ENCODE measurements at regions not wholly inside any gene's neighbourhood (a gene's known extent, or its start where the extent isn't known, plus 50 kb on each side); places are given as distances from the start of the nearest gene placed in this dataset.

GRCh38 chr16:87171723-87172122 lies 145.5 kb downstream of the C16orf95 start:
- BruUV-seq (replicated peaks), result no TSS peak
- CTCF ChIA-PET (ENCODE audit: unreplicated experiment), result no interaction called here

GRCh38 chr16:87172632-87173031 lies 144.6 kb downstream of the C16orf95 start:
- BruUV-seq (replicated peaks), result no TSS peak
- POLR2A ChIA-PET, result no interaction called here
- intact Hi-C loops (cut with micrococcal nuclease; ENCODE audit: unreplicated experiment), result no loop called here
- H4K20me1 ChIP-seq (ENCODE audit: insufficient read depth, low read length), result no peaks in the 10 kb centered on the region
- CTCF ChIA-PET (ENCODE audit: unreplicated experiment), result no interaction called here
- DNase-seq (ENCODE audit: low spot score), result no peak
- no peak overlapping the region for H3K27ac ChIP-seq (ENCODE audit: low read depth, low read length, poor library complexity, severe bottlenecking)
- no peak overlapping the region for H3K4me3 ChIP-seq (ENCODE audit: low read depth, low read length, poor library complexity, severe bottlenecking)
- no peaks in the 10 kb centered on the region for H3K4me1 ChIP-seq (ENCODE audit: insufficient read depth, low read length, poor library complexity, severe bottlenecking)
- H3K79me2 ChIP-seq (ENCODE audit: insufficient read depth, low read depth, low read length), result no peaks in the 10 kb centered on the region
- H3K36me3 ChIP-seq (ENCODE audit: insufficient read depth, low read length), result no peaks in the 10 kb centered on the region
- no peaks in the 10 kb centered on the region for H3K9me2 ChIP-seq (ENCODE audit: insufficient read depth, low read length)
- H2AFZ ChIP-seq (ENCODE audit: low read length), result no peak overlapping the region
- no peaks in the 10 kb centered on the region for H3K9me3 ChIP-seq (ENCODE audit: low read length)
- no peak for TF ChIP-seq CTCF (conservative IDR thresholded peaks at IDR 0.05; ENCODE audit: low read length)
- TF ChIP-seq EZH2phosphoT487 (IDR thresholded peaks at IDR 0.05; ENCODE audit: borderline replicate concordance, low read depth, low read length), result no peak
- no peak overlapping the region for H3K4me2 ChIP-seq (ENCODE audit: low read length)

More at GRCh38 chr16:87171723-87172122, 145.5 kb downstream of the C16orf95 start:
- no peak for DNase-seq (ENCODE audit: low spot score)
- Histone ChIP-seq H4K20me1 (ENCODE audit: insufficient read depth, low read length) (no peaks in the 10 kb centered on the region), H3K27ac (ENCODE audit: low read depth, low read length, poor library complexity, severe bottlenecking) (no peak overlapping the region), H3K9me3 (ENCODE audit: low read length) (no peaks in the 10 kb centered on the region), H2AFZ (ENCODE audit: low read length) (no peak overlapping the region), H3K4me1 (ENCODE audit: insufficient read depth, low read length, poor library complexity, severe bottlenecking) (no peaks in the 10 kb centered on the region), H3K36me3 (ENCODE audit: insufficient read depth, low read length) (no peaks in the 10 kb centered on the region), H3K4me3 (ENCODE audit: low read depth, low read length, poor library complexity, severe bottlenecking) (no peak overlapping the region), H3K4me2 (ENCODE audit: low read length) (no peak overlapping the region), H3K9me2 (ENCODE audit: insufficient read depth, low read length) (no peaks in the 10 kb centered on the region), H3K79me2 (ENCODE audit: insufficient read depth, low read depth, low read length) (no peaks in the 10 kb centered on the region)
- POLR2A ChIA-PET, result no interaction called here
- intact Hi-C loops (cut with micrococcal nuclease; ENCODE audit: unreplicated experiment), result no loop called here
- TF ChIP-seq EZH2phosphoT487 (IDR thresholded peaks at IDR 0.05; ENCODE audit: borderline replicate concordance, low read depth, low read length), result no peak
- no peak for TF ChIP-seq CTCF (conservative IDR thresholded peaks at IDR 0.05; ENCODE audit: low read length)

GRCh38 chr16:87173294-87173893 lies 143.8 kb downstream of the C16orf95 start:
- no peaks in the 10 kb centered on the region for H3K9me2 ChIP-seq (ENCODE audit: insufficient read depth, low read length)
- no peak for TF ChIP-seq EZH2phosphoT487 (IDR thresholded peaks at IDR 0.05; ENCODE audit: borderline replicate concordance, low read depth, low read length)
- no peak for TF ChIP-seq CTCF (conservative IDR thresholded peaks at IDR 0.05; ENCODE audit: low read length)
- H4K20me1 ChIP-seq (ENCODE audit: insufficient read depth, low read length), result no peaks in the 10 kb centered on the region
- ChIA-PET CTCF (ENCODE audit: unreplicated experiment) (no interaction called here), POLR2A (no interaction called here)
- no peaks in the 10 kb centered on the region for H3K36me3 ChIP-seq (ENCODE audit: insufficient read depth, low read length)
- no peaks in the 10 kb centered on the region for H3K4me1 ChIP-seq (ENCODE audit: insufficient read depth, low read length, poor library complexity, severe bottlenecking)
- DNase-seq (ENCODE audit: low spot score), result no peak
- H3K4me2 ChIP-seq (ENCODE audit: low read length), result no peak overlapping the region
- BruUV-seq (replicated peaks), result no TSS peak
- intact Hi-C loops (cut with micrococcal nuclease; ENCODE audit: unreplicated experiment), result no loop called here
- no peak overlapping the region for H2AFZ ChIP-seq (ENCODE audit: low read length)
- no peak overlapping the region for H3K4me3 ChIP-seq (ENCODE audit: low read depth, low read length, poor library complexity, severe bottlenecking)
- H3K9me3 ChIP-seq (ENCODE audit: low read length), result no peaks in the 10 kb centered on the region
- H3K79me2 ChIP-seq (ENCODE audit: insufficient read depth, low read depth, low read length), result no peaks in the 10 kb centered on the region
- no peak overlapping the region for H3K27ac ChIP-seq (ENCODE audit: low read depth, low read length, poor library complexity, severe bottlenecking)

All from OCI-LY7 (cell line).